ENCODE measurements at regions not wholly inside any gene's neighbourhood (a gene's known extent, or its start where the extent isn't known, plus 50 kb on each side); places are given as distances from the start of the nearest gene placed in this dataset.
"Not testable (repeated sequence)": the region's sequence is repeated elsewhere in the genome, so short reads cannot be mapped to it uniquely, and the experiment has no call there.

DNA sequence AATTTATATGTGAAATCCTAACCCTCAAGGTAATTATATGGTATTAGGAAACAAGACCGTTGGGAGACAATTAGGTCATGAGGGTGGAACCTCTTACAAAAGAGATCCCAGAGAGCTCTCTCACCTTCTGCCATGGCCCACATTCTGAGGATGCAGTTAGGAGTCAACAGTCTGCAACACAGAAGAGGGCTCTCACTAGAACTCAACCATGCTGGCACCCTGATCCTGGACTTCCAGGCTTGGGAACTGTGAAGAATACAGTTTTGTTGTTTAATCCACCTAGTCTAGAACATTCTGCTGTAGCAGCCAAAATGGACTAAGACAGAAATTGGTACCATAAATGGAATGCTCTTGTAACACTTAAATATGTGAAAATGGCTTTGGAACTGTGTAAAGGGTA is 278.8 kb upstream of the GALNTL6 start:
- no peaks in the 10 kb centered on the region for H3K27me3 ChIP-seq
- H3K4me3 ChIP-seq = no peak overlapping the region
- no peaks in the 10 kb centered on the region for H3K36me3 ChIP-seq
- no peaks in the 10 kb centered on the region for H4K20me1 ChIP-seq
- no peak overlapping the region for H3K9ac ChIP-seq
- no peak for TF ChIP-seq Cebpa-rat (IDR thresholded peaks at IDR 0.05)
- no peaks in the 10 kb centered on the region for H3K4me1 ChIP-seq
- no peak overlapping the region for H3K4me2 ChIP-seq
- no peaks in the 10 kb centered on the region for H3K9me3 ChIP-seq (replicated peaks in 1 of 11)
- no peak overlapping the region for H3K27ac ChIP-seq

DNA sequence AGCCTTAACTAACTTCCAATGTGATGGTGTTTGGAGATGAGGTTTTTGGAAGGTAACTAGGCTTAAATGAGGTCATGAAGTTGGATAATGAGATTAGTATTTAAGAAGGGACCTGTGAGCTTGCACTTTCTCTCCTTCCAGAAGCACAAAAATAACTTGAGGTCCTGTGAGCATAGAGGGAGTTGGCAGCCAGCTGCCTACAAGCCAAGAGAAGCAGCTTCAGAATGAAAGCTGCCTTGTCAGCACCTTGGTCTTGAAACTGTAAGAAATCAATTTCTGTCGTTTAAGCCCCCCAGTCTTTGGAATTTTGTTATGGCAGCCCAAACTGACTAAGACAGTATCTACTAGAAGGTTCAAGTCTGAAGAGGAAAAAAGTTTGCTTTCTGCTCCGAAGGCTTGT is 280.2 kb upstream of the GALNTL6 start:
- Histone ChIP-seq H3K9ac (no peak overlapping the region), H3K36me3 (no peaks in the 10 kb centered on the region), H3K9me3 (replicated peaks in 1 of 11) (no peaks in the 10 kb centered on the region), H3K4me2 (no peak overlapping the region), H3K27me3 (no peaks in the 10 kb centered on the region), H3K27ac (no peak overlapping the region), H3K4me1 (no peaks in the 10 kb centered on the region), H3K4me3 (no peak overlapping the region), H4K20me1 (no peaks in the 10 kb centered on the region)
- TF ChIP-seq Cebpa-rat (IDR thresholded peaks at IDR 0.05) = no peak

DNA sequence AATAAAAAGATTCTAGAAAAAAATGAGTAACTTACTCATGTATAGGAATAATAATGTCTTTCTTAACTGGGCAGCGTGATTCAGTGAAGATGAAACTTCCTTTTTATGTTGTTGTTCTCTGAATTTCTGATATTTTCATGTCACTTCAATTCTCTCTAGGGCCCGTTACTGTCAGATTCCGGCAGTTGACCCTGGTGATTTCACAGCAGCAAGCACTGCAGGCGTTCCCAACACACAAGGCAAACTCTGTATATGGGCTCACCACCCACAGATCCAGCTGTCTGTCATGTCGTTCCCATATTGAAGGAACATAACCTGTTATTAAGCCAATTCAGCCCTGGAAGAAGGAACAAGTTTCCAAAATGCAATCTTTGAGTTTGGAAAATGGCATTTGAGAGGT is 288.3 kb upstream of the GALNTL6 start:
- Histone ChIP-seq H3K9ac (no peak overlapping the region), H3K27me3 (no peaks in the 10 kb centered on the region)
- no peak for TF ChIP-seq Cebpa-rat (IDR thresholded peaks at IDR 0.05)

DNA sequence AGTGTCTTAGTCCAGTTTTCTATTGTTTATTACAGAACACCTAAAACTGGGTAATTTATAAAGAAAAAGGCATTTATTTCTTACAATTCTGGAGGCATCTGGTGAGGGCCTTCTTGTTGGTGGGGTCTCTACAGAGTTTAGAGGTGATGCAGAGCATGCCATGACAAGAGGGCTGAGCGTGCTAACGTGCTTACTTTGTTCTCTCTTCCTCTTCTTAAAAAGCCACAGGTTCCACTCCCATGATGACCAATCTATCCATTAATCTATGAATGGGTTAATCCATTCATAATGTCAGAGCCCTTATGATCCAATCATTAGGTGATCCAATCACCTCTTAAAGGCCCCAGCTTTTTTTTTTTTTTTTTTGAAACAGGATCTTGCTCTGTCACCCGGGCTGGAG is 291.5 kb upstream of the GALNTL6 start:
- Histone ChIP-seq H4K20me1 (no peaks in the 10 kb centered on the region), H3K27ac (no peak overlapping the region), H3K4me2 (no peak overlapping the region), H3K9me3 (replicated peaks in 1 of 11) (no peaks in the 10 kb centered on the region), H3K36me3 (no peaks in the 10 kb centered on the region), H3K27me3 (no peaks in the 10 kb centered on the region), H3K9ac (no peak overlapping the region), H3K4me3 (no peak overlapping the region), H3K4me1 (peaks cover 7 to 21% (median 18%) of the 10 kb centered on the region in 10 experiments; a peak in 19 of 20 replicates)
- no peak for TF ChIP-seq Cebpa-rat (IDR thresholded peaks at IDR 0.05)

More for the DNA sequence above, 288.3 kb upstream of the GALNTL6 start:
- H3K36me3 ChIP-seq = no peaks in the 10 kb centered on the region
- H3K4me3 ChIP-seq = no peak overlapping the region
- no peak overlapping the region for H3K4me2 ChIP-seq
- H4K20me1 ChIP-seq = no peaks in the 10 kb centered on the region
- no peaks in the 10 kb centered on the region for H3K9me3 ChIP-seq (replicated peaks in 1 of 11)
- no peaks in the 10 kb centered on the region for H3K4me1 ChIP-seq
- no peak overlapping the region for H3K27ac ChIP-seq

DNA sequence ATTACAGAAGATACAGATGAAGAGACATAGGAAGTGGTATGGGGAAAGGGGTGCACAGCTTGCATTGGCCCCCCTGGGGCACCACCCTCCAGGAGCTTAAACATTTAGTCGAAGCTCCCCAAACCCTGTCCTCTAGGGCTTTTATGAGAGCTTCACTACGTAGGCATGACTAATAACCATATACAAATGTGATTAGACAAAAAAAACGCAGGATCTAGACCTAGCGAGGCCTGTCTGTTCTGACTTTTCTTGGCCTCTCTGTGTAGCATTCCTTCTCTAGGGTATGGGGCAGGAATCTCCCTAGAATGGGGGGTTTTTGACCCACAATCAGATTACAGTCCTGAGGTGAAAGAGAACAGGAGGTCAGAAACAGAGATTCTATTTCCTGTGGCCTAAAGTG is 293.7 kb upstream of the GALNTL6 start:
- TF ChIP-seq Cebpa-rat (IDR thresholded peaks at IDR 0.05) = no peak
- Histone ChIP-seq H3K27me3 (no peaks in the 10 kb centered on the region), H3K9me3 (replicated peaks in 1 of 11) (no peaks in the 10 kb centered on the region), H3K27ac (peak overlapping the region in 7 of 11 experiments; percentile 23 to 55 (median 35); a peak in 9 of 22 replicates), H3K9ac (no peak overlapping the region), H3K4me3 (no peak overlapping the region), H3K4me1 (peaks cover 7 to 21% (median 18%) of the 10 kb centered on the region in 10 experiments; a peak in 19 of 20 replicates), H3K36me3 (no peaks in the 10 kb centered on the region), H3K4me2 (peak overlapping the region in 10 of 11 experiments; percentile 12 to 62 (median 36); a peak in 15 of 22 replicates), H4K20me1 (no peaks in the 10 kb centered on the region)

DNA sequence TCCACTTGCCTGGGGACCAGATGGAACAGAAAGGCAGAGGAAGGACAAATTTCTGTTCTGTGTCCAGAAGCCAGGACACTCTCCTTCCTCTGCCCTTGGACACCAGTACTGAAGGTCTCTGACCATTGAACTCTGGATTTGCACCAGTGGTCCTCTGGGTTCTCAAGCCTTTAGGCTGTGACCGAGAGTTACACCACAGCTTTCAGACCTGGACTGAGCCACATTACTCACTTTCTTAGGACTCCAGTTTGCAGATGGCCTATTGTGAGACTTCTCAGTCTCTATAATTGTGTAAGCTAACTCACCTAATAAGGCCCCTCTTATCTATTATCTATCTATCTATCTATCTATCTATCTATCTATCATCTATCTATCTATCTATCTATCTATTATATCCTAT is 295.3 kb upstream of the GALNTL6 start:
- Histone ChIP-seq H3K4me1 (peaks cover 7 to 21% (median 18%) of the 10 kb centered on the region in 10 experiments; a peak in 19 of 20 replicates), H3K36me3 (no peaks in the 10 kb centered on the region)
- TF ChIP-seq Cebpa-rat (IDR thresholded peaks at IDR 0.05) = no peak

DNA sequence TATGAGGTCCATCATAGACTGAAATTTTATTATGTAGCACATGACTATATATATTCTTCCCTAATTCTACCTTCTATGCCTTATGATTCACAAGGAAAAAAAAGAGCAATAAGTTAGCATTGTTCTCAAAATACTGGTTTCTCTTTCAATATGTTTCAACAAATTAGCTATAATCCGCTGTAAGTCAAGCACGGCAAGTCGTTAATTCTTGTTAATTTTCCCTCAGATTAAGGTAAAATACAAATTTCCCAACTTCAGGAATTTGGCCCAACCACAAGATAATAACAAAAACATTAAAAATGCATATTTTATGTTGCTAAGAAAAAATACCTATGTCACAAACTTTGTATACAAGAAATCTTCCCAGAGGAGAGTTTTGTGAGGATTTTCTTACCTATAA is 296.5 kb upstream of the GALNTL6 start:
- TF ChIP-seq Cebpa-rat (IDR thresholded peaks at IDR 0.05) = no peak
- Histone ChIP-seq H3K9ac (no peak overlapping the region), H3K9me3 (replicated peaks in 1 of 11) (peaks cover 4 to 10% (median 8%) of the 10 kb centered on the region in 11 experiments; a peak in 18 of 22 replicates), H3K27ac (no peak overlapping the region), H3K4me3 (no peak overlapping the region), H3K27me3 (no peaks in the 10 kb centered on the region), H3K36me3 (no peaks in the 10 kb centered on the region), H3K4me1 (peaks cover 7 to 21% (median 18%) of the 10 kb centered on the region in 10 experiments; a peak in 19 of 20 replicates), H3K4me2 (no peak overlapping the region), H4K20me1 (no peaks in the 10 kb centered on the region)

More for the DNA sequence above, 295.3 kb upstream of the GALNTL6 start:
- H3K27ac ChIP-seq = peak overlapping the region in 5 of 11 experiments; percentile 15 to 49 (median 38); a peak in 5 of 22 replicates
- H3K9me3 ChIP-seq (replicated peaks in 1 of 11) = no peaks in the 10 kb centered on the region
- no peaks in the 10 kb centered on the region for H3K27me3 ChIP-seq
- no peak overlapping the region for H3K4me3 ChIP-seq
- H3K4me2 ChIP-seq = peak overlapping the region in 6 of 11 experiments; percentile 46 to 62 (median 50); a peak in 12 of 22 replicates
- no peaks in the 10 kb centered on the region for H4K20me1 ChIP-seq
- no peak overlapping the region for H3K9ac ChIP-seq

DNA sequence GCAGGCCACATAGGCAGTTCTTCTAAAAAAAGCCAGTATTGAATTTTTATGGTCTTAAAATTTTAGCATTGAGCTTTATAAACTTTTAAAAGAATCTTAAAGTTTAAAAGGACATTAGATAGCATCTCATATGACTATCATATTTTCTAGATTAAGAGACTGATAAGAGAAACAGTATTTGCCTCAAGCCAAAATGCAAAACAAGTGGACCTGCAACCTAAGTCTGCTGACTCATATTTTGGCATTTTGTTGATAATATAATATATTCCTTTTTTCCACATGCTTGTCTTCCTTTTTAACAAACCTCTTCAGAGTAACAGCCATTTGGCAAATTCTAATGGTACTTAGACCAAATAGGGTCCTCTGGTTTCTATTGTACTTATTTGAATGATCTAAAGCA is 328.5 kb upstream of the GALNTL6 start:
- no peak overlapping the region for H3K9ac ChIP-seq
- H3K4me3 ChIP-seq = no peak overlapping the region
- H3K9me3 ChIP-seq (replicated peaks in 1 of 11) = peaks cover 0 to 10% (median 5%) of the 10 kb centered on the region in 11 experiments; a peak in 10 of 22 replicates
- TF ChIP-seq Cebpa-rat (IDR thresholded peaks at IDR 0.05) = no peak
- H4K20me1 ChIP-seq = no peaks in the 10 kb centered on the region
- H3K27me3 ChIP-seq = no peaks in the 10 kb centered on the region
- no peak overlapping the region for H3K27ac ChIP-seq
- no peak overlapping the region for H3K4me2 ChIP-seq
- H3K36me3 ChIP-seq = no peaks in the 10 kb centered on the region
- H3K4me1 ChIP-seq = no peaks in the 10 kb centered on the region

DNA sequence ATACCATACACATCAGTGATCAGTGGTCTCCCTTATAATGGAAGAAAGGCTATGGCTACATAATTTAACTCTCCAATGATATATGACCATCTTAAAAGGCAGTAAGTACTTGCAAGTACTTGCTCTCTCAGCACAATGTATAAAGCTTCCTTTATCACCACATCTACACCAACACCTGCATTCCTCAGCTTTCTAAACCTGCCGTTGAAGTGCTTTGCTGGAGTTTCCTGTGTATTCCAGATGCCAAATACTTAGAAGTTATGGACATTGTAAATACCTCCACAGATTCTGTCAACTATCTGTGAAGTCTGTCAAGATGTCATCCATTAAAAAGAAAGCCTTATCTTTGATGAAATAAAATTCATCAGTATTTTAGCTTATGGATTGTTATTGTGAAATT is 335.0 kb upstream of the GALNTL6 start:
- Histone ChIP-seq H4K20me1 (no peaks in the 10 kb centered on the region), H3K4me2 (no peak overlapping the region), H3K27ac (no peak overlapping the region), H3K4me3 (no peak overlapping the region), H3K36me3 (no peaks in the 10 kb centered on the region), H3K4me1 (no peaks in the 10 kb centered on the region), H3K9me3 (replicated peaks in 1 of 11) (no peaks in the 10 kb centered on the region), H3K9ac (no peak overlapping the region), H3K27me3 (no peaks in the 10 kb centered on the region)
- no peak for TF ChIP-seq Cebpa-rat (IDR thresholded peaks at IDR 0.05)

DNA sequence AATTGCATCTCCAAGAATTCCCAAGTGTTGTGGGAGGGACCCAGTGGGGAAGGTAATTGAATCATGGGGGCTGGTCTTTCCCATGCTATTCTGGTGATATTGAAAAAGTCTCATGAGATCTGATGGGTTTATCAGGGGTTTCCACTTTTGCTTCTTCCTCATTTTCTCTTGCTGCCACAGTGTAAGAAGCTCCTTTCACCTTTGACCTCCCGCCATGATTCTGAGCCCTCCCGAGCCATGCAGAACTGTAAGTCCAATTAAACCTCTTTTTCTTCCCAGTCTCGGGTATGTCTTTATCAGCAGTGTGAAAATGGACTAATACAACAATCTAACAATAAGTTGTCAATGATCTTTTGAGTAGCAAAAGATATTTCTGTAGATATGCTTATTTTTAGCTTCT is 338.1 kb upstream of the GALNTL6 start:
- not testable (repeated sequence) for H4K20me1 ChIP-seq; H3K36me3 ChIP-seq; H3K4me1 ChIP-seq; H3K9ac ChIP-seq; H3K4me3 ChIP-seq; H3K9me3 ChIP-seq (replicated peaks in 1 of 11); H3K27ac ChIP-seq; H3K4me2 ChIP-seq; H3K27me3 ChIP-seq

Measured in BLaER1 treated with 17β-estradiol and CSF1 and Interleukin-3, amounts not matched to agents 10 nM and 100 nM (cell line).